ENCODE measurements at regions not wholly inside any gene's neighbourhood (a gene's known extent, or its start where the extent isn't known, plus 50 kb on each side); places are given as distances from the start of the nearest gene placed in this dataset.

DNA sequence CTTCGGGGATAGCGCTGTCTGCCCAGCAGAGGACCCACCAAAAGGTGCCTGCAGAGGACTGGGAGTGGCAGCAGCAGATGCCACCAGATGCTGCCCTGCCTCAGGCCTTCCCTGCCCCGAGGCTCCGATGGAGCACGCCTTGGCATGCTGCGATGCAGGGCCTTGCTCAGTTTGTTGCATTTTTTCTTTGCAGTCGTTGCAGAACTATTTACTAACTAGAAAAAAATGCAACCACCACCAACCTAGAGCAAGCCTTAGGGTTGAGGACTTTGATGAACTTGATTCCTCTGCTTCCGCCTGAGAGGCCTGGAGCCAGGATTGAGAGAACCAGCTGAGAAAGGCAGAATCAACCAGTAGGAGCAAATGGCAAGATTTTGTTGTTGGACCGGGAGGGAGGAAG, 585.6 kb upstream of the MKI67 start:
- TF ChIP-seq, protein P1, sequence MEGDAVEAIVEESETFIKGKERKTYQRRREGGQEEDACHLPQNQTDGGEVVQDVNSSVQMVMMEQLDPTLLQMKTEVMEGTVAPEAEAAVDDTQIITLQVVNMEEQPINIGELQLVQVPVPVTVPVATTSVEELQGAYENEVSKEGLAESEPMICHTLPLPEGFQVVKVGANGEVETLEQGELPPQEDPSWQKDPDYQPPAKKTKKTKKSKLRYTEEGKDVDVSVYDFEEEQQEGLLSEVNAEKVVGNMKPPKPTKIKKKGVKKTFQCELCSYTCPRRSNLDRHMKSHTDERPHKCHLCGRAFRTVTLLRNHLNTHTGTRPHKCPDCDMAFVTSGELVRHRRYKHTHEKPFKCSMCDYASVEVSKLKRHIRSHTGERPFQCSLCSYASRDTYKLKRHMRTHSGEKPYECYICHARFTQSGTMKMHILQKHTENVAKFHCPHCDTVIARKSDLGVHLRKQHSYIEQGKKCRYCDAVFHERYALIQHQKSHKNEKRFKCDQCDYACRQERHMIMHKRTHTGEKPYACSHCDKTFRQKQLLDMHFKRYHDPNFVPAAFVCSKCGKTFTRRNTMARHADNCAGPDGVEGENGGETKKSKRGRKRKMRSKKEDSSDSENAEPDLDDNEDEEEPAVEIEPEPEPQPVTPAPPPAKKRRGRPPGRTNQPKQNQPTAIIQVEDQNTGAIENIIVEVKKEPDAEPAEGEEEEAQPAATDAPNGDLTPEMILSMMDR (conservative IDR thresholded peaks at IDR 0.05; ENCODE audit: low read depth, low read length), result no peak
- no peak for TF ChIP-seq EZH2 (IDR thresholded peaks at IDR 0.05; ENCODE audit: low read length, unreplicated experiment)
- no peak for TF ChIP-seq EZH2phosphoT487 (IDR thresholded peaks at IDR 0.05; ENCODE audit: borderline replicate concordance, low read length)

Measured in PC-3 (cell line).